Erythroblast (primary cell): ENCODE measurements at regions not wholly inside any gene's neighbourhood (a gene's known extent, or its start where the extent isn't known, plus 50 kb on each side); places are given as distances from the start of the nearest gene placed in this dataset.

Experiments
- DNase-seq, 2 experiments: peaks; one replicate each; lab custom pipeline; 2025; lab: John Stamatoyannopoulos, UW
- GATA1 ChIP-seq: IDR thresholded peaks from 2 replicates; pipeline ENCODE4 v1.6.1; 2011; ENCODE audit warnings: low read depth, mild to moderate bottlenecking, control low read depth, low read length, moderate library complexity
- POLR2A ChIP-seq: IDR thresholded peaks from 2 replicates; pipeline ENCODE4 v1.6.1; 2011; ENCODE audit warnings: mild to moderate bottlenecking, low read length

GRCh38 chr7:42790196-42790595 lies 121.7 kb downstream of the C7orf25 start:
- TF ChIP-seq POLR2A (no peak), GATA1 (no peak)
- no peak for DNase-seq

- TF ChIP-seq GATA1, result no peak
- TF ChIP-seq POLR2A, result no peak
- no peak for DNase-seq
These were observed 137.4 kb downstream of the C7orf25 start for GRCh38 chr7:42774436-42774835.

- DNase-seq, result no peak
- TF ChIP-seq POLR2A, result no peak
- no peak for TF ChIP-seq GATA1
These were observed 141.8 kb downstream of the C7orf25 start for GRCh38 chr7:42770114-42770513.

GRCh38 chr7:42768045-42768444 lies 143.8 kb downstream of the C7orf25 start:
- no peak for DNase-seq
- TF ChIP-seq POLR2A (no peak), GATA1 (no peak)

- TF ChIP-seq POLR2A (no peak), GATA1 (no peak)
- DNase-seq, result no peak
These were observed 145.0 kb downstream of the C7orf25 start for GRCh38 chr7:42766782-42767423.

GRCh38 chr7:42765931-42766330 lies 145.9 kb downstream of the C7orf25 start:
- DNase-seq, result no peak
- TF ChIP-seq GATA1 (no peak), POLR2A (no peak)

GRCh38 chr7:42763137-42763551 lies 148.7 kb downstream of the C7orf25 start:
- no peak for DNase-seq
- TF ChIP-seq GATA1, result no peak
- no peak for TF ChIP-seq POLR2A

GRCh38 chr7:42761486-42761885 lies 150.4 kb downstream of the C7orf25 start:
- TF ChIP-seq POLR2A (no peak), GATA1 (no peak)
- DNase-seq, result no peak

GRCh38 chr7:42758124-42758523 lies 153.7 kb downstream of the C7orf25 start:
- no peak for TF ChIP-seq POLR2A
- TF ChIP-seq GATA1, result no peak
- DNase-seq, result no peak

GRCh38 chr7:42756841-42757240 lies 155.0 kb downstream of the C7orf25 start:
- no peak for DNase-seq
- TF ChIP-seq GATA1 (no peak), POLR2A (no peak)

GRCh38 chr7:42753811-42754363 lies 158.0 kb downstream of the C7orf25 start:
- TF ChIP-seq GATA1, result no peak
- no peak for TF ChIP-seq POLR2A

GRCh38 chr7:42753367-42753766 lies 158.5 kb downstream of the C7orf25 start:
- DNase-seq, result no peak
- TF ChIP-seq POLR2A (no peak), GATA1 (no peak)

More at GRCh38 chr7:42753811-42754363, 158.0 kb downstream of the C7orf25 start:
- no peak for DNase-seq

GRCh38 chr7:42750172-42750571 lies 161.7 kb downstream of the C7orf25 start:
- DNase-seq, result no peak
- TF ChIP-seq POLR2A, result no peak
- no peak for TF ChIP-seq GATA1

- TF ChIP-seq GATA1 (no peak), POLR2A (no peak)
- no peak for DNase-seq
These were observed 164.8 kb downstream of the C7orf25 start for GRCh38 chr7:42747044-42747443.

GRCh38 chr7:42746214-42746613 lies 165.7 kb downstream of the C7orf25 start:
- TF ChIP-seq GATA1, result no peak
- no peak for DNase-seq
